ENCODE measurements at regions not wholly inside any gene's neighbourhood (a gene's known extent, or its start where the extent isn't known, plus 50 kb on each side); places are given as distances from the start of the nearest gene placed in this dataset.

DNA sequence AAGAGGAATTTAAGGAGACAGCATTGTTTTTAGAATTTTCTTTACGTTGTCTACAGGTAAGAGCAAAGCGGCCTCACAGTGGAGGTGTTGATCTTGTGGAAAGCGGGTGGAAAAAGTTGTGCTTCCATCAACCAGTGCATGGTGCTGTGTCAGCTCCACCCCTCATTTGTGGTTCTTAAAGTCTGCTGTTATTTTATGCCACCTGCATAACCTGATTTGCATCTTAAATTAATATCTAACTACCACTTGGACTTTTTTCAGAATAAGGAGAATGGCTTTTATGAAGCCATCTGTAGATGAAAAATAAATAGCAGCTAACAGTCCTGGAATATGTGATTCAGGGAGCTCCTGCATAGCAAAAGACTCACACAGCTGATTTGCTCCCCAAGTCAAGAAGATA, 135.1 kb downstream of the SNAPC1 start:
- TF ChIP-seq, protein P1, sequence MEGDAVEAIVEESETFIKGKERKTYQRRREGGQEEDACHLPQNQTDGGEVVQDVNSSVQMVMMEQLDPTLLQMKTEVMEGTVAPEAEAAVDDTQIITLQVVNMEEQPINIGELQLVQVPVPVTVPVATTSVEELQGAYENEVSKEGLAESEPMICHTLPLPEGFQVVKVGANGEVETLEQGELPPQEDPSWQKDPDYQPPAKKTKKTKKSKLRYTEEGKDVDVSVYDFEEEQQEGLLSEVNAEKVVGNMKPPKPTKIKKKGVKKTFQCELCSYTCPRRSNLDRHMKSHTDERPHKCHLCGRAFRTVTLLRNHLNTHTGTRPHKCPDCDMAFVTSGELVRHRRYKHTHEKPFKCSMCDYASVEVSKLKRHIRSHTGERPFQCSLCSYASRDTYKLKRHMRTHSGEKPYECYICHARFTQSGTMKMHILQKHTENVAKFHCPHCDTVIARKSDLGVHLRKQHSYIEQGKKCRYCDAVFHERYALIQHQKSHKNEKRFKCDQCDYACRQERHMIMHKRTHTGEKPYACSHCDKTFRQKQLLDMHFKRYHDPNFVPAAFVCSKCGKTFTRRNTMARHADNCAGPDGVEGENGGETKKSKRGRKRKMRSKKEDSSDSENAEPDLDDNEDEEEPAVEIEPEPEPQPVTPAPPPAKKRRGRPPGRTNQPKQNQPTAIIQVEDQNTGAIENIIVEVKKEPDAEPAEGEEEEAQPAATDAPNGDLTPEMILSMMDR (IDR thresholded peaks at IDR 0.05): no peak
- TF ChIP-seq POLR2A (IDR thresholded peaks at IDR 0.05) (no peak), POLR2AphosphoS5 (IDR thresholded peaks at IDR 0.05) (no peak)
